Stimulated activated naive CD8-positive, alpha-beta T cell treated with anti-CD3 and anti-CD28 coated beads, Interleukin-15, Interleukin-2, amounts not matched to agents 100 ng/mL and 50 ng/mL, for 24 hours (primary cell): ENCODE measurements at regions not wholly inside any gene's neighbourhood (a gene's known extent, or its start where the extent isn't known, plus 50 kb on each side); places are given as distances from the start of the nearest gene placed in this dataset.
"Not testable (repeated sequence)": the region's sequence is repeated elsewhere in the genome, so short reads cannot be mapped to it uniquely, and the experiment has no call there.

Experiments used
- H3K27ac Mint-ChIP-seq: one replicate; pipeline ENCODE4 v1.8.0; 2021; ENCODE audit warnings: mild to moderate bottlenecking, mixed read lengths
- H3K27me3 Mint-ChIP-seq: one replicate; pipeline ENCODE4 v1.8.0; 2021; ENCODE audit warnings: mixed read lengths
- H3K36me3 Mint-ChIP-seq: one replicate; pipeline ENCODE4 v1.8.0; 2021; ENCODE audit warnings: low read depth, mixed read lengths
- H3K4me1 Mint-ChIP-seq: one replicate; pipeline ENCODE4 v1.8.0; 2021; ENCODE audit warnings: low read depth, mixed read lengths
- H3K4me3 Mint-ChIP-seq: one replicate; pipeline ENCODE4 v1.8.0; 2021; ENCODE audit warnings: mild to moderate bottlenecking, mixed read lengths
- H3K9me3 Mint-ChIP-seq: one replicate; pipeline ENCODE4 v1.8.0; 2021; ENCODE audit warnings: mixed read lengths

- Mint-ChIP-seq H3K4me1 (no peaks in the 10 kb centered on the region), H3K36me3 (no peaks in the 10 kb centered on the region), H3K27ac (no peak overlapping the region), H3K4me3 (no peak overlapping the region), H3K9me3 (peaks cover 17% of the 10 kb centered on the region), H3K27me3 (no peaks in the 10 kb centered on the region)
Measured at GRCh38 chr2:125224830-125225229, 1199.7 kb downstream of the CNTNAP5 start.

- H3K4me1 Mint-ChIP-seq, result no peaks in the 10 kb centered on the region
- no peak overlapping the region for H3K4me3 Mint-ChIP-seq
- no peaks in the 10 kb centered on the region for H3K27me3 Mint-ChIP-seq
- peaks cover 7% of the 10 kb centered on the region for H3K9me3 Mint-ChIP-seq
- no peaks in the 10 kb centered on the region for H3K36me3 Mint-ChIP-seq
- H3K27ac Mint-ChIP-seq, result no peak overlapping the region
Measured at GRCh38 chr2:125227843-125228392, 1202.8 kb downstream of the CNTNAP5 start.

- Mint-ChIP-seq H3K27me3 (no peaks in the 10 kb centered on the region), H3K4me3 (no peak overlapping the region), H3K4me1 (no peaks in the 10 kb centered on the region), H3K9me3 (peaks cover 13% of the 10 kb centered on the region), H3K27ac (no peak overlapping the region), H3K36me3 (no peaks in the 10 kb centered on the region)
Measured at GRCh38 chr2:125240870-125241269, 1215.8 kb downstream of the CNTNAP5 start.

- Mint-ChIP-seq H3K9me3 (peaks cover 10% of the 10 kb centered on the region), H3K36me3 (no peaks in the 10 kb centered on the region), H3K4me3 (no peak overlapping the region), H3K4me1 (no peaks in the 10 kb centered on the region), H3K27ac (no peak overlapping the region), H3K27me3 (no peaks in the 10 kb centered on the region)
Measured at GRCh38 chr2:125243074-125243473, 1218.0 kb downstream of the CNTNAP5 start.

GRCh38 chr2:125254010-125254409 is 1228.9 kb downstream of the CNTNAP5 start:
- no peaks in the 10 kb centered on the region for H3K4me1 Mint-ChIP-seq
- H3K27ac Mint-ChIP-seq, result no peak overlapping the region
- H3K4me3 Mint-ChIP-seq, result no peak overlapping the region
- H3K36me3 Mint-ChIP-seq, result no peaks in the 10 kb centered on the region
- no peaks in the 10 kb centered on the region for H3K27me3 Mint-ChIP-seq
- H3K9me3 Mint-ChIP-seq, result peaks cover 9% of the 10 kb centered on the region

- no peak overlapping the region for H3K4me3 Mint-ChIP-seq
- peaks cover 20% of the 10 kb centered on the region for H3K9me3 Mint-ChIP-seq
- no peaks in the 10 kb centered on the region for H3K36me3 Mint-ChIP-seq
- H3K27ac Mint-ChIP-seq, result no peak overlapping the region
- H3K4me1 Mint-ChIP-seq, result no peaks in the 10 kb centered on the region
- no peaks in the 10 kb centered on the region for H3K27me3 Mint-ChIP-seq
Measured at GRCh38 chr2:125259451-125259850, 1234.4 kb downstream of the CNTNAP5 start.

- H3K27ac Mint-ChIP-seq, H3K4me1 Mint-ChIP-seq, H3K36me3 Mint-ChIP-seq, H3K4me3 Mint-ChIP-seq, H3K27me3 Mint-ChIP-seq: not testable (repeated sequence)
- peaks cover 20% of the 10 kb centered on the region for H3K9me3 Mint-ChIP-seq
Measured at GRCh38 chr2:125260366-125260930, 1235.4 kb downstream of the CNTNAP5 start.

GRCh38 chr2:125264453-125264852 is 1239.4 kb downstream of the CNTNAP5 start:
- H3K27me3 Mint-ChIP-seq, result no peaks in the 10 kb centered on the region
- H3K27ac Mint-ChIP-seq, result no peak overlapping the region
- H3K4me1 Mint-ChIP-seq, result no peaks in the 10 kb centered on the region
- no peaks in the 10 kb centered on the region for H3K36me3 Mint-ChIP-seq
- H3K4me3 Mint-ChIP-seq, result no peak overlapping the region
- H3K9me3 Mint-ChIP-seq, result peaks cover 12% of the 10 kb centered on the region

GRCh38 chr2:125267683-125268082 is 1242.6 kb downstream of the CNTNAP5 start:
- Mint-ChIP-seq H3K27ac (no peak overlapping the region), H3K4me3 (no peak overlapping the region), H3K4me1 (no peaks in the 10 kb centered on the region), H3K9me3 (peaks cover 16% of the 10 kb centered on the region), H3K27me3 (no peaks in the 10 kb centered on the region), H3K36me3 (no peaks in the 10 kb centered on the region)

- Mint-ChIP-seq H3K4me3 (no peak overlapping the region), H3K9me3 (peaks cover 27% of the 10 kb centered on the region), H3K27ac (no peak overlapping the region), H3K27me3 (no peaks in the 10 kb centered on the region), H3K4me1 (no peaks in the 10 kb centered on the region), H3K36me3 (no peaks in the 10 kb centered on the region)
Measured at GRCh38 chr2:125272651-125273050, 1247.6 kb downstream of the CNTNAP5 start.

GRCh38 chr2:125274718-125275117 is 1249.6 kb downstream of the CNTNAP5 start:
- Mint-ChIP-seq H3K9me3 (peaks cover 27% of the 10 kb centered on the region), H3K27me3 (no peaks in the 10 kb centered on the region), H3K36me3 (no peaks in the 10 kb centered on the region), H3K27ac (no peak overlapping the region), H3K4me3 (no peak overlapping the region), H3K4me1 (no peaks in the 10 kb centered on the region)

- no peaks in the 10 kb centered on the region for H3K36me3 Mint-ChIP-seq
- H3K4me3 Mint-ChIP-seq, result no peak overlapping the region
- H3K27me3 Mint-ChIP-seq, result no peaks in the 10 kb centered on the region
- H3K9me3 Mint-ChIP-seq, result peaks cover 6% of the 10 kb centered on the region
- H3K4me1 Mint-ChIP-seq, result no peaks in the 10 kb centered on the region
- H3K27ac Mint-ChIP-seq, result no peak overlapping the region
Measured at GRCh38 chr2:125280265-125280664, 1255.2 kb downstream of the CNTNAP5 start.

GRCh38 chr2:125281242-125281641 is 1256.2 kb downstream of the CNTNAP5 start:
- Mint-ChIP-seq H3K9me3 (peaks cover 5% of the 10 kb centered on the region), H3K4me1 (no peaks in the 10 kb centered on the region), H3K36me3 (no peaks in the 10 kb centered on the region), H3K27ac (no peak overlapping the region), H3K4me3 (no peak overlapping the region), H3K27me3 (no peaks in the 10 kb centered on the region)

- Mint-ChIP-seq H3K9me3 (peaks cover 10% of the 10 kb centered on the region), H3K27ac (no peak overlapping the region), H3K36me3 (no peaks in the 10 kb centered on the region), H3K4me3 (no peak overlapping the region), H3K4me1 (no peaks in the 10 kb centered on the region), H3K27me3 (no peaks in the 10 kb centered on the region)
Measured at GRCh38 chr2:125296742-125297141, 1271.7 kb downstream of the CNTNAP5 start.

- Mint-ChIP-seq H3K27ac (no peak overlapping the region), H3K9me3 (no peaks in the 10 kb centered on the region), H3K4me1 (no peaks in the 10 kb centered on the region)
Measured at GRCh38 chr2:125310657-125311364, 1285.7 kb downstream of the CNTNAP5 start.

GRCh38 chr2:125312342-125312741 is 1287.3 kb downstream of the CNTNAP5 start:
- H3K27me3 Mint-ChIP-seq, result no peaks in the 10 kb centered on the region
- H3K36me3 Mint-ChIP-seq, result no peaks in the 10 kb centered on the region
- H3K4me3 Mint-ChIP-seq, result no peak overlapping the region
- H3K9me3 Mint-ChIP-seq, result no peaks in the 10 kb centered on the region
- no peaks in the 10 kb centered on the region for H3K4me1 Mint-ChIP-seq
- H3K27ac Mint-ChIP-seq, result no peak overlapping the region

More at GRCh38 chr2:125310657-125311364, 1285.7 kb downstream of the CNTNAP5 start:
- no peaks in the 10 kb centered on the region for H3K36me3 Mint-ChIP-seq
- no peak overlapping the region for H3K4me3 Mint-ChIP-seq
- H3K27me3 Mint-ChIP-seq, result no peaks in the 10 kb centered on the region
